ENCODE measurements at regions not wholly inside any gene's neighbourhood (a gene's known extent, or its start where the extent isn't known, plus 50 kb on each side); places are given as distances from the start of the nearest gene placed in this dataset.

DNA sequence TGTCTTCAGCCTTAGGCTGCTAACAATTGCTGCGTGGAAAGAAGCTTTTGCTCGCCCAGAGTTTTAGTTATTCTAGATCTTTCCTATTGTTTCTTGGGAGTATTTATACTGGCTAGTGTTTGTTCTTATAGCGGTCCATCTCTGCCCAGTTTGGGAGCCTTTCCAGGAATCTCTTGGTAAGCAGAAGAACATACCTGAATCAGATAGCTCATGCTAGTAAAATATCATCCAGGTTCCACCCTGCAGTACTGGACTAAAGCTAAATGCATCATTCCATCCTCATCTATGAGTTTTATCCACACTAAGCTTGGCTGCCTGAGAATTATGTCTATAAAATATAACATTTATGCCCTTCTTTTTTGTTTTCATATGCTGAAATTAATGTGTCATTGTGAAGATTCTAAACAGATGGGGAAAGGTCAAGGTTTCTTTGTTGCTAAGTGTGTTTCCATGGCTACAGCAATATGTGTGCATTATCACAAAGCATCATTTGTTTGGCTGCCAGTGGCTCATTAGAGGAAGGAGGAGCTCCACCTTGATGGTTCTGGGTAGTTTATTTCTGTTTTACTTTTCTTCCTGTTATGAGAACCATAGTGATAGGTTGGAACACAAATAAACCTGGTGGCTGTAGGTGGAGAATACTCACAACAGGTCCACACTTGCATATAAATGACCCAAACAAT is 182.8 kb downstream of the PIK3C3 start:
- FAIRE-seq = no peak

DNA sequence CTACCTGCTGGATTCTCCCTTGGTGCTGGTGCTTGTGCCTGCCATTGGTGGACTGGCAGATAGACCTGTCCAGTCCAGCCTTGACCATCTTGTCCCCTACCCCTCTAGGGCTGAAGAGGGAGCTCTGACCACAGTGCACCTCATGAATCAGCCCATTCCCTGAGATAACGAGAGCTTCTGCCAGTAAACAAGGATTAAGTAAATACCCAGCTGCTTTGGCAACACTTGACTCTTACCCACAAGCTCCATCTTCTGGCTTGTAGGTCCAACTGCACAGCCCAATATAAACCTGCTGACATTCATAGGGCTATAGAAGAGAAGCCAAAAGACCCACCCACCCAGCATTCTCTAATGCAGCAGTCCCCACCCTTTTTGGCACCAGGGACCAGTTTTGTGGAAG is 186.4 kb downstream of the PIK3C3 start:
- no peak for FAIRE-seq

DNA sequence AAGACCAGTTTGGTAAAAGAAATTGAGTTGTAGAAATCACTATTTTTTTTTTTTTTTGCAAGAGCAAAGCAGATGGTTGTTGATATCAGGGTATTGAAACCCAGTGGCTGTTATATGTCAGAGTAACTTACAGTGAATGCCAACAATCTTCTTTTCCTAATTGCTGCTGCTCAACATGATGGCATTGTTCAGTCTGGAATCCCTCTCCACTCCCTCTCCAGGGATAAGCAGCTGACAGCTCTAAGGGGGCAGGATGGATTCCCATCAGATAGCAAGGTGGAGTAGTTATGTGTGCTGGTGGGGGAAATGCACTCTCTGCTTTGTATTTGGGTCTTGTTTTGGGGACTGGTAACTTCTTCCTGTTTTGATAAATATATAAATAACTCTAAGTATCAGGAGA is 200.0 kb downstream of the PIK3C3 start:
- no peak for FAIRE-seq

DNA sequence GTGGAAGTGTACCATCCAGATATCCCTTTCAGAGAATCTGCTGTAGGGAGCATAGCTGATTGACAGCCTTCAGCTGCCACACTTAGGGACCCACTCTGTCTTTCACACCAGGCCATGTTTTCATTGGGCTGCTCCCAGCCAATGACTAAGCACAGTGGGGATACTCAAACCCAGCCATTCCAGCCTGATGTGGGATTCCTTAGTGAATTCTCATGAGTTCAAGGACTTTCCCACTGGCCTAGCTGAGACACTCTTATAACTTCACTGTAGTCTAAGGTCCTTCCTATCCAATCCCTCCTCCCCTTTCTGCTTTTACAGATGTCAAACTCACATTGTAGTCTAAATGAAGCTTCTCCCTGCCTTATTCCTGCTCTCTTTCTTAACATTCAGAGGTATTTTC is 201.2 kb downstream of the PIK3C3 start:
- FAIRE-seq = no peak

DNA sequence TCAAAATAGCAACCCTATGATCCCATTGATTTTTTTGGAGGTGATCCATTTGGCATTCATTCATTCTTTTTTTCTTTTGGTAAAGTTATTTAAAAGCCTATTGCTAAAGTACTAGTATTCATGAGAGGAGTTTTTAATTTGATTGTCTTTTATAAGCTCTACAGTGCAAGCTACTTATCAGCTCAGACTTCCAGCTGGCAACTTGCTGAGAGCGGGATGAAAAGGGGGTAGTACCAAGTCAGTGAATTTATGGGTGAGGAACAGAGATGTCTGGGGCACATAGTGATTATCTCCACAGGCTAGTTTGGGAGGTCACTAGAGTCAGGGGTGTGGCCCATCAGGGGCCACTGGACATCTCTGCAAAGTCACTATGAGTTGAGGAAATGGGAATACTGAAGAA is 202.4 kb downstream of the PIK3C3 start:
- FAIRE-seq = no peak

DNA sequence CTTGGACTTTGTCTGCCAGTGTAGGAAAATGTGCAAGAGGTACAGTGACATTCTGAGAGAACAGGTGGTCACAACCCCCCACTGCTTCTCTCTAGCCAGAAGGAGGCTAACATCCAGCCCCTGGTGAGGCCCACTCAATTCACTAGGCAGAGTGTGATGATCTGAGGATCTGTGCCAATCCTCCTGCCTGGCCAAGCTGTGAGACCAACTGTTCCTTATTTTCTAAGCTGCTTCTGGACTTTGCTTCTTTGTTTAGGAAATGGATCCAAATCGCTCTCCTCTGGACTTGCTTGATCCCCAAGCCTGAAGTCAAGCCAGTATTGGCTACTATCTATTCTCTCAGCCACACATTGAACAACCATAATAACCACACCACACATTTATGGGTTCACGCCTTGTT is 202.8 kb downstream of the PIK3C3 start:
- FAIRE-seq = no peak

DNA sequence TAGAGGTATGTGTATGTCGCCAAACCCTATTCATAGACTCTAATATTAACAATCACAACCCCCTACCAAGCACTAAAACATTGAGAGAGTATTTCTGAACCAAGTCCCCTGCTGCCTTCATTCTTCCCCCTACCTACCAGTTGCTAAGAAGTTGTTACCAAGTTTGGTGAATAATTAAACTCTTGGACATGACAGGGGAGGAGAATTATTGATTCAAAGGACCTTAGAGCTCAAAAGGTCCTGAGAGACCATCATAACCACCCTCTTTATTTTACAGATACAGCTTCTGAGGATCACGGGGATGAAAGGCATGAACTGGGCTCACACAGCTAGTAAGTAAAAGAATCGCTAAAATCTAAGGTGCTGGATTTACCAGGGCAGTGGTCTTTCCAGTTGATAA is 204.1 kb downstream of the PIK3C3 start:
- FAIRE-seq = no peak

DNA sequence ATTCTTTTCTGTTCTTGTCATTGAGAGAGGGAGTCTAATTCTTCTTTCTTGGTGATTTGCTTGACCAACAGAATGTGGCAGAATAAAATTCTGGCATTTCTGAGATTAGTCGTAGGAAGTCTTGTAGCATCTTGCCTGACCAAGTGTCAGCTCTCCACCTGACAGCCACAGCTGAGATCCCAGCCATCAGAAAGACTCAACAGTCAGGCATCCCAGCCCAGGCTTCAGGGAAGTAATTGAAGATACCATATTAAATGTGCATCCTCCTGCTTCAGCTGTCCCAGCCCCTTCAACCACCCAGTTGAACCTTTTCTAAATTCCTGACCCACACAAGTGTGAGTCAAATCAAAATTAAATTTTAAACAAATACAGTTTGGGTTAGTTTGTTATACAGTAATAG is 208.3 kb downstream of the PIK3C3 start:
- no peak for FAIRE-seq

DNA sequence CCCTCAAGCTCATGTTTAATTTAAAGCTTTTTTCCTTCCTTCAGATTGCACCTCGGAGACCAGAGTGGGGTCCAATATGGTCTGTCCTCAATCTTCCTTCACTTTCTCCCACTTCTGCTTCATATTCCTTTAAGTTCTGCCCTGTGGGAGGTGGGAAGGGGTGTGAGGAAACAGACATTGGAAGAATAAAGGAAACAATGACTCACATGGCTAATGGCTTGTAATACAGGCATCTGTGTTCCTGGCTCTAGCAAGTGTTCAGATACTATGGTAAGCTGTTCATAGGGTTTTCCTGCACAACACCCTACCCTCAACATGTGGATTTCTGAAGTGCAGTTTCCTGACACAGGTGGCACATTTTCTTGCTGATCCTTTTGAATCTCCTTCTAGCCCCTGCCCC is 209.5 kb downstream of the PIK3C3 start:
- no peak for FAIRE-seq

DNA sequence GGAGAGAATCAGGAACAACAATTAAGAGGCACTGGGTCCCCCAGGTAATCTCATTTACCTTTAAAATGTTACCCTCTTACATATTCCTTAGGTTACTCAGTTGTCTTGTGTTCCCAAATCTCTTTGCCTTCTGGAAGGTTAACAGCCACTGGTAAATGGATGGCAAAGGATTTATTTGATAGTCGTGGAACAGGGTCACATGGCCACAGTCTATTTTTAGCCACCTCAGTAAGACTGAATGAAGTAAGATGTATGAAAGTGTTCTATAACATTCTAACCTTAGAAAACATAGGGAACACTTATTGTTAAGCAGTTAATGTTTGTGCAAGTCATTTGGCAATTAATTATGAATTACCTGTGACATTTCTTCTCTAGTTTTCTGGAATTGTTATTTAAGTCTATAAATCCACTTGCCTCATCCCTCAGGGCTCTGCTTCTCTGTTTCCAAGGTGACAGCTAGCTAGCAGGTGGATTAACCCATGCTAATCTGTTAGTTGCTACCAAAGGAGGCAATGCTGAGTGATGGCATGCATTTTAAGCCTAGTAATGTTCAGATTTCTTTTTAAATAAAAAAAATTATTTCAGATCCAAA is 211.0 kb downstream of the PIK3C3 start:
- FAIRE-seq = no peak

DNA sequence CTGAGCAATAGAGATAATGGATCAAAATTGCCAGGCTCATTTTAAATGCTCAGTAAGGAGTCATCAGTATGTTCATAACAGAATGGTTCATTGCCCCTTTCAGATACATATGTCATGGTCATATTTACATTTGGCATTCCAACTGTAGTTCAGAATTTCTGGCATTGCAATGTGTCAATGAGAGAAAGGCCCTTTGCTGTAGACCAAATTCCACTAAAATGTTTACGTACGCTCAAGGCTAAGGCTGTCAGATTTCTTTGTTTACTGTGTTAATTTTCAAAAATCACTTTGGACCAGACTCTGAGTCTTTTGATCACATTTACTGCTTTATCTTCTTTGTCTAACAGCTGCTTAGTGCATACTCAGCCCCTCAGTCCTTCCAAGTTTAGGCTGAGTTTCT is 213.5 kb downstream of the PIK3C3 start:
- FAIRE-seq = no peak

DNA sequence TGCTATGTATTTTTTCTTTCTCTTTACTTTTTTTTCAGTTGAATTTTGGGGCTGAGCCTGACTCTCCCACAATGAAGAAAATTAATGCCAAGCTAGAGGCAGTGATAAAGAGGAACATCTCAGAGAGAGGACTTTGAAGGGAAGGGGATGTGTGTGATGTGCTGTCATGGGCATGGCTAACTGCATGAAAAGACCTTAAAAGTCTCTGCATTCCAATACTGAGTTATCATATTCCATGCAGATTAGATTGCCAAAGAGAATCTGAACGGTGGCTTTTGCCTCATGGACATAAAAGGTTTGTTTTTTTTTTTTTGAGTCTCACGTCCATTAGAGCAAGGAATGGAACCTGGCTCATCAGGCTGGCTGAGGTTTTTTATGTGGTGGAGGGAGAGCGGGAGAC is 213.9 kb downstream of the PIK3C3 start:
- no peak for FAIRE-seq

DNA sequence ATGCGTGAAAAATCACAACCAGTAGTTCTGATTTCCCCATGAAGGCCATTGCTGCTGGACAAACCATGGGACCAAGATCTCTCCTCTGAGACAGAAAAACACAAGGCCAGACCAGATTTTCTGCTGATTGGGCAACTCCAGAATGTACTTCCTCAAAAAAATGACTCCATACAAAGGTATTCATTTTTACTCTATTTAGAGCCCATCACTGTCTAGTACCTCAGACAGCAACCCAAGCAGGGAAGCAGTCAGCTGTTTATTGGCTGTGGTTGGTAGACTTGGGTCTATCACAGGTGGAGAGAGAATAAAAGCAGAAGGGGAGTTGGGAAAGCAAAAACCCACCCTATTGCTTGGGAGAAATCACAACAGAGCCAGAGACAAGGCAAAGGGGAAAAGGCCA is 219.9 kb downstream of the PIK3C3 start:
- no peak for FAIRE-seq

DNA sequence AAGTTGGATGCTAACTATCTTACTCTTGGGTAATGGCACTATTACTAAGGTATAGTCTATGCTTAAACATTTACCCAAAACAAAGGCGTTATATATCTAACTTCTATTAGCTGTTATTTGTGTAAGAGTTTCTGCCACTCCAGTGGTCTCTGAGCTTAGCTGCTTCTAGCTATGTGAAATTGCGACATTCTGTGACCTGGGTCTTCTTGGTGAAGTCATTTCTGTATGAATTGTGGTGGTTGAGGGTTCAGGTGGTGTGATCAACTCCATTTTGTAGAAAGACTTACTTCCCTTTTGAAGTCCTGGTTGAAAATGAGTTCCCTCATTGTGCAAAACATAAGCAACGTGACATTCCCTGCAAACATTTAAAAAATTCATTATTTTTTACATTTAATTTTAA is 221.6 kb downstream of the PIK3C3 start:
- FAIRE-seq = no peak

DNA sequence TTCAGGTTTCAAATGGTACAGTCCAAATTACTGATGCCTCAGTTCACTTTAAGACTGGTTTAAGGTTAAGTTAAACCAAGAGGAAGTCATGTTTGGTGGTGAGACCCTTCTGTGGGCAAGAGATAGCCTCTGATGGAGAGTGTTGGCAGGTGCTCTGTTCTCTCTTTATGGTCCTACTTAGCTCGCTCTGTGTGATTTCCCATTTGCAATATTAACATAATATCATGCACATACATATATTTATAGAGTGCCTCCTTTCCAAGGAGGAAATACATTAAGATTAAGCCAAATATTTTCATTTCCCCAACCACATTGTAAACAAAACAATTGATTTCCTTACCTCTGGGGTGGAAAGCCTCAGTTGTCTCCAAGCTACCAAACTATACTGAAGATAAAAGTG is 222.4 kb downstream of the PIK3C3 start:
- no peak for FAIRE-seq

DNA sequence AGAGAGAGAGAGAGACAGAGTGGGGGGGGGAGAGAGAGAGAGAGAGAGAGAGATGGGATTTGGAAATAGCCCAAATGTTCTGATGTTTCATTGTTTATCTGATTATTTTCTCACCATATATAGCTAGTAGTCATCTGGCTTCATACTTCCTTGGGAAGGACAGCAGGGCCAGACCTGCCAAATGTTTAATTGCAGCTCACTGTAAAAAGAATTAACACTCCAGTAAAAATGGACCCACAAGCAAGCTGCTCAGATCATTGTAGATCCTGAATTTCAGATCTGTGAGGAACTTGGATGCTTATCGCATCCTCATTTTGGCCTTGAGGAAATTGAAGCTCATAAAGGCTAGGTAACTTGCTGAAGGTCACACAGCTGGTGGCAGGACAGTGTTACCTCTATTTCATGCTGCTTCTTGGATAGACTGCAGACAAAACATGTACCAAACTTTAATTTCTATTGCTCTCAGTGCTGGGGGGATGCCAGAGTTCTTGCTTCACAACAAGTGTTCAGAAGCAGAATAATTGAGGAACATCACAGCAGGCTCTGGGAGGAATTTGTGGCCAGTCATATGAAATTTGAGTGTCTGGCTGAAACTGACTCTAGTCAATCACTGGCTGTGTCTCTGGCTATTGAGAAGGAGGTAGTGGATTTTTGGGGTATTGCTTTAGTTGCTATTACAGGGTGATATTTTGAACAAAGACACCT is 223.5 kb downstream of the PIK3C3 start:
- FAIRE-seq = no peak

DNA sequence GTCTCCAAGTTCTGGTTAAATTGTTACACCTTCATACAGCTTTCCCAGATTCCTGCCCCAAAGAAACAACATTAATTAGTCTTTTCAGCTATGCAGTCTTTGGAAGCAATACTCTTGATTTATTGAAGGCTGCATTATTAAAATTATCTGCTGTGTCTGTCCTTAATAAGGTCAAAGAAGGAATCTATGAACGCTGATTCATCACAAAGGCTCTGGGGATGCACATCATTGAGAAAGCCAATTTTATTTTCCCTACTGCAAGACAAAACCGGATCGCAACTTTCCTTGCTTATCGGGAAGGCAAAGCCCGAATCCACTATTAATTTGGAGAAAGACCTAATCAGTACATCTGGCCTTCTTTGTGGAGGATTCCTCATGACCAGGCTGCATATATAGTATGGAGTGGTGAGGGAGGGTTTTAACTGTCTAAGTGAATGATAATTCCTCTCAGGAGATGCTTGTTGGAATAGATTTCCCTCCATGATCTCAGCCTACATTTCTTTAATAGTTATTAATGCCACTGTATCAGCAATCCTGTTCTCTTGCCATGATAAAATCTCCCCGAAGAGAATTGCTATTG is 224.6 kb downstream of the PIK3C3 start:
- no peak for FAIRE-seq

DNA sequence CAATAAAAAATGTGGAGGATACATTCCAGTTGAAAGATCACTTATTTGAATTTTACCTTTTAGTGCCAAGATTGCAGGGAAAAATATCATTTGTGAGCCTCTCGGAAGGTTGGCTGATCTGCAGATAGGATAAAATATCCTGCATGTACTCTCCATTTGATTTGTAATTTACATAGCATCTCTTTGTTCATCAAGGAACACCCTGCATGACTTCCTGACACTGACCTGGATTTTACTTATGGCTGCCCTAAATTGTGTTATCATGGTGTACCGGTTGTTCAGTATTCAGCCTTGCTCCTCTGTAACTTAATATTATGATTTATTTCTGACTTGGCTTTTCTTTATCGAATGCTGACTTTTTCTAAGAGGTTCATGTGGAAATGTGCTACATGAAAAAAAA is 226.4 kb downstream of the PIK3C3 start:
- FAIRE-seq = no peak

DNA sequence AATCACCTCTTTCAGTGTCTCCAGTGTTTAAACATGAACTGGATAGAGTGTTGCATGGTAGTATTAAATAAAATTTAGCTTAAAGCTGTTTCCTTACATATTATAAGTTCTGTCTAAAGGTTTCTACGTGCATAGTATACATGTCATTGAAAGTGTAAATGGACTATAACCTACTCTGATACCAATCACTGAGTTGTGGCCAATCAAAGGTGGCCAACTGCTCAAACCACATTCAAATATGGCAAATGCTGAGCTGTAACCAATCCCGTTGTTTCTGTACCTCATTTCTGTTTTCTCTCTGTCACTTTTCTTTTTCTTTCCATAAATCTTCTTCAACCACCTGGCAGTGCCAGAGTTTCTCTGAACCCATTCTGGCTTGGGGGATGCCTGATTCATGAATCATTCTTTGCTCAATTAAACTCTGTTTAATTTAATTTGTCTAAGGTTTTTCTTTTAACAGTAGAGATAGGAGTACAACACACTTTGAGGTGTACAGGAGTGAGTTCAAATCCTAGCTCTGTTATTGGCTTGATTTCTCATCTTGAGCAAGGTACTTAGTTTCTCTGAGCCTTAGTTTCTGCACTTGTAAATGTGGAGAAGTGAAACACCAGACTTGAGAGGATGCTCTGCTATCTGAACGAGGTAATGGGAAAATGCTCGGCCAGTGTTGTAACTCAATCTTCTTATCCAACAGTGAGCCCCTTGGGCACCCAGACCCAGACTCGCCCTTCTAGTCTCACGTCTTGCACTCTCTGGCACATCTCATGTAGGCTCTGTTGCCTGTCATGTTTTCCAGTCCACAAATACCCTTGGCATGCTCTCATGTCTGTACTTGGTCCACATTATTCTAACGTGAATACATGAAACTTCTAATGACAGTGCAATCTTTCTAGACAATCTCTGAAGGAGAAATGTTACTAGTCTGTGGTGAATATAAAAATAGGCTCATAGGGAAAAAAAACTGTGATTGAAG is 228.0 kb downstream of the PIK3C3 start:
- FAIRE-seq = no peak

DNA sequence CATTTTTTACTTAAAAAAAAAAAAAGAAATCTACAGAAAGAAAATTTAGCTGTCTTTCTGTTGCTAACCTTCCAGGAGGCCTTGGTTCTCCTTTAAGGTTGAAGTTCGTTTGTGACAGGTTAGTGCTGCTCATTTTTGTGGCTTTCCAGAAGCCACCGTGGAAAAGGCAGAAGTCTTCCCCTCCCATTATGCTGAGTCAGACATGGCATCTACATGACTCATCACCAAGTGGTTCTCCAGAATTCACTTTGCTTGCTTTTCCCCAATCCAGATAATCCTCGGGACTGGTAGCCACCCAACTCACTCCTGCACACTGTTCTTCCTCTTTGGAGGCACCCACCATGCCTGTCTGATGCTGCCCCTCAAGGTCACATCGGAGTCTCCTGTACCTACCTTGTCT is 228.7 kb downstream of the PIK3C3 start:
- FAIRE-seq = no peak

DNA sequence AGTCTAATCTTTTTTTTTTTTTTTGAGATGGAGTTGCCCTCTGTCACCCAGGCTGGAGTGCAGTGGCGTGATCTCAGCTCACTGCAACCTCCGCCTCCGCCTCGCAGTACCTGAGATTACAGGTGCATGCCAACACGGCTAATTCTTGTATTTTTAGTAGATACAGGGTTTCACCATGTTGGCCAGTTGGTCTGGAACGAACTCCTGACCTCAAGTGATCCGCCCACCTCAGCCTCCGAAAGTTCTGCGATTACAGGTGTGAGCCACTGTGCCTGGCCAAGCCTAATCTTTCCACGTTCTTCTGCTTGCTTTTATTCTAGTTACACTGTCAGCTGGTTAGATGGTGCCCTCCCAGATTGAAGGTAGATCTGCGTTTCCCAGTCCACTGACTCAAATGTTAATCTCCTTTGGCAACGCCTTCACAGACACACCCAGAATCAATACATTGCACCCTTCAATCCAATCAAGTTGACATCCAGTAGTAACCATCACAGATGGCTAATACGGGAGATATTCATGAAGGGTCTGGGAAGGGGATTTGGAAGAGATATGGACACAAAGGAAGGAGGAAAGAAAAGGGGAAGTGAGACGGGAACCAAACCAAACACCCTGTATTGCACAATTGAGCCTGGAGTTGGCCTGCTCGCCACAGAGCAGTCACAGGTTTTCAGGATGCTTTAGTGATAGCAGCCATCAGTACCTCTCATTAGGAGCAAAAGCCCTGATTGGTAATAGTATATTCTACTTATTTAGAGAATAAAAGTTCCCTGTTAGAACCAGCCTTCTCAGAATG is 229.8 kb downstream of the PIK3C3 start:
- no peak for FAIRE-seq

DNA sequence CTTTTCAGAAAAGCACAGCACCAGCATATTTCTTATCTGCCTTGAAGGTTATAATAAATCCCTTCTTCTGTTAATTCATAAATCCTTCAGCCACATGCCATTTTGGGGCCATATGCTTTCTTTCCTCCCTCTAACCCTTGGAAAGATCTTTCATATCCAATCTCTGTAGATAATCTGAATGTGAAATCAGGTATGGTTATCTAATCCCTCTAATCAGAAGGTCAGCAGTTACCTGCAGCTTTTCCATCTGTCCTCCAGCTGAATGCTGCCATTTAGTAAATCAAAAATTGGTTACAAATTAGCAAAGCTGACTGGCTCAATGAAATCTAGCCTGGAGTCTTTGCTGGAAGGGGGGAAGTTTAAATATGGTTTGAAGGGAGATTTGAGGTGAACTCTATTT is 230.5 kb downstream of the PIK3C3 start:
- FAIRE-seq = no peak
